Brain pericyte (primary cell): ENCODE measurements at regions not wholly inside any gene's neighbourhood (a gene's known extent, or its start where the extent isn't known, plus 50 kb on each side); places are given as distances from the start of the nearest gene placed in this dataset.

Source experiments
- DNase-seq: peaks from one replicate; pipeline ENCODE4 v3.0.0-alpha.2; 2012; ENCODE audit warnings: low read depth, low spot score

DNA sequence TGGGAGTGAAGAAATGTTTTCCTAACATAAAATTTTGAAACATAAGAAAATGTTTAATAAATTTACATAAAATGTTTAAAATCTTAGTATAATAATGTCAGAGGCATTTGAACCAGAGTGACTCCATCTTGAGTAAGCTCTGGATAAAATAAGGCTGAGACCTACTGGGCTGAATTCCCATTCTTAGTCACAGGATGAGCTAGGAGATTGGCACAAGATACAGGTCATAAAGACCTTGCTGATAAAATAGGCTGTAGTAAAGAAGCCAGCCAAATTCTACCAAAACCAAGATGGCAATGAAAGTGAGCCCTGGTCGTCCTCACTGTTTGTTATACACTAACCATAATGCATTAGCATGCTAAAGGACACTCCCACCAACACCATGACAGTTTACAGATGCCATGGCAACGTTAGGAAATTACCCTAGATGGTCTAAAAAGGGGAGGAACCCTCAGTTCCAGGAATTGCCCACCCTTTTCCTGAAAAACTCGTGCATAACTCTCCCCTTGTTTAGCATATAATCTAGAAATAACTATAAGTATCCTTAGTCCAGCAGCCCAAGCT, 1184.0 kb downstream of the UQCRFS1 start:
- no peak for DNase-seq

DNA sequence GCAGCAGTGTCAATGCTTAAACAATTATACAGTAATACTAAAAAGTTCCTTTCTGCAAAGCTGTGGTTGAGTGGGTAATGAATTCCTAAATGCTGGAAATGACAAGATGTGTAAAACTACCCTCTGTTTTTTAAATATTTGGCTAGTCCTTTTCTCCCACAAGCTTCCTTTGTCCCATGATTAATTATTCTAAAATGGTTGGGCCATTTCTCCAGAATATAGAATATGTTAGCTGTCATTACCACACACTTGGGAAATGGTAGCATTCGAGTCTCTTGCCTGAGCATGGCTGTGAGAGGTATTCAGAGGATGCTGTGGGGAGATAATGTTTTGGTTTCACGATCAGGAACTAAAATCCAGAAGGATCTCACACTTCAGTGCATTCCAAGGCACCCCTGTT, 1185.8 kb downstream of the UQCRFS1 start:
- DNase-seq = no peak

DNA sequence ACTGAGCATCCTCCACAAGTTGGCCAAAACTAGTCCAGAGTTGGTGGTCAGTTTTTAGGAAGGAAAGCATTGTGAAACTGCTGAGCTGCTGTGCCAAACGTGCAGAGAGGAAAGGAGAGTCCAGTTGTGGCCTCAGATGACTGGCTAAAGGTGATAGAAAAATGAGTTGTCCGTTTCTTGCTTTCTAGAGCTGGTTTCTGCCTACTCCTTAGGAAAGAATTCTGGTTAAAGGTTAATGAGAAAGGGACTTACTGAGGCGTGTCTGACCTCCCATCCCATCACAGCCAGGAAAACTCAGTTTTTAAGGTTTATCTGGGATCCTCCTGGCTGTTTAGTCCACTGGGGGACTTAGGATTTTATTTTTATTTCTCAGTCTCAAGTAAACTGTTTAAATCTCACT, 1186.3 kb downstream of the UQCRFS1 start:
- no peak for DNase-seq

DNA sequence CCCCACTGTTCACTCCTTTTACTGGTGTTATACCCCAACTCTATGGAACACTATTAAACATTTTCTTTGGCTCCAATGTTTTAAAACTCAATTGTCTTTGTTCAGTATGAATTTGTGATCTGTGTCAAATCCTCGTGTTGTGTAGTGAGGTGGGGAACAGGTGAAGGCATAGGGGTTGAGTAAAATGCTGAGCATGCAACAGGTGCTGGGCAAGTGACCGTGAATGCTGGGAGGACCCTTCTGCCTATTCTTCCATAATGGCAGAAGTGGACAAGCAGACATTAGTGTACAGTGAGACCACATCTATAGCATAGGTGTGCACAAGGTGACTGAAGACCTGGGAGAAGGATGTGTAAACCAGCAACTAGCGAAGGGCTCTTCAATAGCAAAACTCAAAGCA, 1188.0 kb downstream of the UQCRFS1 start:
- DNase-seq = no peak

DNA sequence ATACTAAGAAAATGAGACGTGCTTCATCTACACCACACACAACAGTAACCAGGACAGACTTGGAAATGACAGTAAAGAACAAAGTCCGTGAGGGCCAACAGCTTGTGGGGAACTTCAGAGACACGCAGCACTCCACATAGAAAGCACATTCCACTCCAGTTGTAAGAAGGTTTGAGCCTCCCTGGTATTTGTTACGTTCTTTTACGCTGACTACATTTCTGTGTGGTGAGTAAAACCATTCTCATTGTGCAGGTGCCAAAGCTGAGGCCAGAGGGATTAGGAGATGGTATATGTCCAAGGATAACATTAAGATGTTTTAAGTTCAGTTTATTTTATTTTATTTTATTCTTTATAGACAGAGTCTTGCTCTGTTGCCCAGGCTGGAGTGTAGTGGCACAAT, 1189.9 kb downstream of the UQCRFS1 start:
- DNase-seq = no peak

DNA sequence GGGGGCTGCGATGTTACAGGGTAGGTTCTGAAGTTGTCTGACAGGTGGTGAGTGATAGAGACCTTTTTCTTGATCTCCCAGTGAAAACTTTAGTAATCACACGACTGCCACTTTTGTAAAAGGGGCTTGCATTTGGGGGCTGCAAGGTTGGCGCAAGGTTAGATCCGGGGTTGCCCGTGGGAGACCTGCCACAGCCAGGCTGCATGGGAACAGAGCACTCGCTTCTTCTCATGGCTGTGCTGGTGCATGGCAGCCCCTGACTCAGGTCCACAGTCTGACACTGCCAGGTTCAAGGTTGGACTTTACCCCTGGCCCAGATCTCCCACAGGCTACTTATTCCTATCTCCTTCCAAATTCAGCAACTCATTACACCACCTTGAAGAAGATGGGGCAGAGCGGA, 1190.4 kb downstream of the UQCRFS1 start:
- DNase-seq = no peak

DNA sequence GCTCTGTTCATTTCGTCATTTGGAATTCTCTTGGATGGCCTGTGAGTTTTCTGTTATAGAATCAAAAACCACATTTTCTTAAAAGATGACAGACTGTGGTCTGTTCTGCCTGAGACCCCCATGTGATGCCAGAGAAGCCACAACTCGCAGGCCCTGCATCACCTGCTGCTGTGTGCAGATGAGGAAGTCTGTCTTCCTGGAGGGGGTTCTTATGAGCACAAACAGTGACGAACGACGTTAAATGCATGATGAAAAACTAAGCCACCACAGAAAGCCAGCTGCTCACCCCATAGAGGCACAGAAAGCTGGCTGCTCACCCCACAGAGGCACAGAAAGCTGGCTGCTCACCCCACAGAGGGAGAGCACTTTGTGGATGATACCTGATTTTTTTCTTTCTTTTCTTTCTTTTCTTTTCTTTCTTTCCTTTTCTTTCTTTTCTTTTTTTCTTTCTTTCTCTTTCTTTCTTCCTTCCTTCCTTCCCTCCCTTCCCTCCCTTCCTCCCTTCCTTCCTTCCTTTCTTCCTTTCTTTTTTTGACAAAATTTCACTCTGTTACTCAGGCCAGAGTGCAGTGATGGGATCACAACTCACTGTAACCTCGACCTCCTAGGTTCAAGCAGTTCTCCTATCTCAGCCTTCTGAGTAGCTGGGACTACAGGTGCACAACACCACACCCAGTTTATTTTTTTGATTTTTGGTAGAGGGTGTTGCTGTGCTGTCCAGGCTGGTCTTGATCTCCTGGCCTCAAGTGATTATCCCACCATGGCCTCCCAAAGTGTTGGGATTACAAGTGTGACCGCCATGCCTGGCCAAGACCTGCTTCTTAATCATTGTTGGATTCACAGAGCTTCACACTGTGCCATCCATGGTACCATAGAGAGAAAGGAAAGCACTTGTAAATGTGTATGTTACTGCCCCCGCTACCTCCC, 1191.4 kb downstream of the UQCRFS1 start:
- DNase-seq = no peak

DNA sequence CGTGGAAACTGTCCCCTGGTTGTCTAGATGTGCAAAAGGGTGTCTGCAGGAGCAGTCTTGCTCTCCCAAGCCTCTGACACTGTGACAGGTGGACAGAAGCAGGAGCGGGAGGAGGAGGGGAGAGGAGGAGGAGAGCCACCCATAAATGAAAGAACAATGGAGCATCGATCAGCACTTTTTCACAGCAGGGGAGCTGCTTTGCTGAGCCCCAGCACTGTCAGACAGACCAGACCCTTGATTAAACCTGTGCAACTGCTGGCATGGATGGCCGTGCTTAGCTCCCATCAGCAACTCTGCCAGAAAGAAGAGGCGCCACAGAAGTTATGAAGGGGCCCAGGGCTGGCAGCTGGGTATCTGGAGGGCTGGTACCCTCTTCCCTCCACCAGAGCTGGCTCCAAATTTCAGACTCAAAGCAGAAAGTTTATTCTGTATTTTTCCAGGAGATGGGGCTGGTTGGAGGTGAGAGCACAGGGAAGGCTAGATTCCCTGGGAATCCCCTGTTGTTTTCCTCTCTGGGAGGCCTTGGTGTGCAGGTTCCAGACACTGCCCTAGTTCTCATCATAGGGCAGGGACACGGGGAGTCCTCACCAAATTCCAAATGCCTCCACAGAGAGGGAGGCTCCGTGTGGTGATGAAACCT, 1192.2 kb downstream of the UQCRFS1 start:
- DNase-seq = no peak

DNA sequence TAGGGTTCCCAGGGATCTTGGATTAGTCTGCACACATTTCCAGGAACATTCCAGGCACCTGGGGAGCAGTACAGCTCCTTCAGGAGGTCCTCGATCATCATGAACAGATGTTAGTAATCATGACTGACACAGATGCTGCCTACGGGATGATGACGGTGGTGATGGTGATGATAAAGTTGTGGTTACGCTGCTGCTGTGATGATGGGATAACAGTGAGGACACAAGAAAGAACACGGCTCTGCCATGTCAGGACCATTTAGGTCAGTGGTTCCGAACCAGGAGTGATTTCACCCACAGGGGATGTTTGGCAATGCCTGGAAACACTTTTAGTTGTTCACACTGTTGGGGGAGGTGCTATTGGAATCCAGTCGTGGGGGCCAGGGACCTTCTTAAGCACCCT, 1193.0 kb downstream of the UQCRFS1 start:
- DNase-seq = no peak

DNA sequence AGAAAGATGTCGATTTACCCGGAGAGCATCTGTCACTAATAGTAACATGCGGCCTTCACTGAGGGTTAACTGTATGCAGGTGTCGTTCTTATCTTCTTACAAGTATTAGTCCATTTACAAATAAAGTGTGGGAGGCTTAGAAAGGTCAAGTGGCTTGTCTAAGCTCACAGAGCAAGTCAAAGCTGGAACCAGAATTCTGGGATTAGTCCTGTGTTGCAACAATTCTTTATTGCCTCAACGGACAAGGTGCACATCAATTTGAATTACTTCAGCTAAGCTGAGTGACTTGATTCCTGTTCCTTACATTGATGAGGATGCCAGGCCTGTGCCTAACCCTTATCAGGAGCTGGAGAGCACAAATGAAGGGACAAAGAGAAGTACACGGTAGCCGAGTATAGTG, 1193.6 kb downstream of the UQCRFS1 start:
- DNase-seq = no peak

DNA sequence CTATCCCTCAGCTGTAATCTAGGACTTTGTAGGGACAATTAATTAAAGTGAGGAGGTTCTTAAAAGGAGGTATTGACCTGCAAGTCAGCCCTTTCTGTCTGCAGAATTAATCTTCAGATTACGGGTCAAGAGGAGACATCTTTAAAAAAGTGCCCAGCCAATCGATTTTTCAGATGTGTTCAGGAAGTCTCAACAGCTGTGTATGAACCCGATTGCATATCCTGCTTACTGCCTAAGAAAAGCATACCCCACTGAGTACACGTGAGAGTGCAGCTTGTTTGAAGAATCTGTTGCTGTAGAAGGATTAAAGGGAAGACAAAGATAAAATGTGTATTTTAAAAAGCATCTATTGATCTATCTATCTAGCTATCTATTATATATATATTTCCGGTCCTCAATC, 1194.5 kb downstream of the UQCRFS1 start:
- no peak for DNase-seq

DNA sequence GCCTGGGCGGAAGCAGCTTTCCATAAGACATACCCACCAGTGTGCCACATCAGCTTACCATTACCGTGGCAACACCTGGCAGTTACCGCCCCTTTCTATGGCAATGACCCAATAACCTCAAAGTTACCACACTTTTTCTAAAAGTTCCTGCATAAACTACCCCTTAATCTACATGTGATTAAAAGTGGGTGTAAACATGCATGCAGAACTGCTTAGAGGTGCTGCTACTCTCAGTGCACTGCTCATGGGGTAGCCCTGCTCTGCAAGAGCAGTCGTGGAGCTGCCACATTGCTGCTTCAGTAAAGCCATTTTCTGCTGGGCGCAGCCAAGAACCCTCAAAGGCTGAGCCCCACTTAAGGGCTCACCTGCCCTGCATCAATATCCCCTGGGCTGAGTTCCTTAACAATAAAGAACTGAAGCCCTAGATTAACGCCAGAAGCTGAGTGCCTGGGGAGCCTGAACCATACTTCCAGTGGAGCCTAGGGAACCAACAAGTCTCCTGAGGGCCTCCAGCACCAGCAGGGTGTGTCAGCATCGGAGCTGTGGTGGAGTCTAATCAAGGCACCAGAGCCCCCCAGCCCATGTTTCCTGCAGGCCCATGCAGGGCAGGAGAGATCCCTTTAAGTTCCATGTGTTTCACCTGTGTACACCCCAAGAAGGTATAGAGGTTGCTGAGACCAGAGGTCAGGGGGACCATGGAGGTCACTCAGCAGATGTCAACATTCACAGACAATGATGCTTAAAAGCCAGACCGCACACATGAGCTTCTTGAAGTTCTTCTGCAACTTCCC, 1198.1 kb downstream of the UQCRFS1 start:
- no peak for DNase-seq

DNA sequence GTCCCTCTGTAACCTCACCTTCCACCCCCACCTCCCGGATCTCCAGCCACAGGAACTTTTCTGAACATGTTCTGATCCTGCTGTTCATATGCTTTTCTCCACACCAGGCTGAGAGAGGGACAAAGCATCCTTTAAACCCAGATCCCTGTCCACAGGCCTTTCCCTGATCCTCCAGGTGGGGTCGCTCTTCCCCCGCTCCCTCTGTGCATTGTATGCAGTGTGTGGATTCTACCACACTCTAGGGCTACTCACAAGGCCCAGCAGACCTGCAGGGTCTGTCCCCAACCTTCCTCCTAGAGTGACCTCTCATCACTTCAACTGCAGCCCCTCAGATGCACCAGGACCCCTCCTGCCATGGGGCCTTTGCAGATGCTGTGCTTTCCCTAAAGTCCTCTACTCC, 1200.6 kb downstream of the UQCRFS1 start:
- no peak for DNase-seq

DNA sequence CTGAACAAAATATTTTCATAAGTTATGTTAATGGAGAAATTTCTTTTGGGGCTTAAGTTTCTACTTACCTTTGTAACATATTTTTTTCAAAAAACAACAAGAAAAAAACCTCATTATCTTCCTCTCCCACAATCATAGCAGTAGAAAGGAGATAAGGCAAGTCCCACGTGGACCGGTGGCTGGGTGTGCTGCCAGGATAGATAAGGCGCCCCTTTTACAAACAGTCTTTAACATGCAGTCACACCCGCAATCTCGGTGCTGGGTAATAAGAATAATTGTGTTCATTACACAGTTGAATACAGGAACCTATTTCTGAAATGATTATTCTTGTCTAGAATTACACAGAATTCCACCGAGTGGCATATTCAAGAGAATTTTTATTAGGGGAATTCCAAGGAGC, 1202.3 kb downstream of the UQCRFS1 start:
- no peak for DNase-seq

DNA sequence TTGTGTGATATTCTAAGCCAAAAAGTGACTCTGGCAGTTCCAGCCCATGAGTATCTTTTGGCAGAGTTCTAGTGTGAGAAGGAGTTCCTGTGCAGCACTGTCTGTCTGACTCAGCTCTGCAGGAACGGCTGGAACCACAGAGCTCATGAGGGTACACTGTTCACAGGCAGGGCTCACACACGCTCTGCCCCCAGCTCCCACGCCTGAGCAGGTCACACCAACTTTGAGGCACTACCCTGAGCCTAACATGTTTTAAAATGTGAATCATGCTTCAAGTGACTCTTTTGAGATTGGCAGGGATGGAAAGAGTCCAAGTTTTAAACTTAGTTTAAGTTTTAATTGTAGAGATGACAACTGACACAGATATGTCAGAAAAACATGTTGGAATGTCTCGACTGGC, 1203.3 kb downstream of the UQCRFS1 start:
- no peak for DNase-seq

DNA sequence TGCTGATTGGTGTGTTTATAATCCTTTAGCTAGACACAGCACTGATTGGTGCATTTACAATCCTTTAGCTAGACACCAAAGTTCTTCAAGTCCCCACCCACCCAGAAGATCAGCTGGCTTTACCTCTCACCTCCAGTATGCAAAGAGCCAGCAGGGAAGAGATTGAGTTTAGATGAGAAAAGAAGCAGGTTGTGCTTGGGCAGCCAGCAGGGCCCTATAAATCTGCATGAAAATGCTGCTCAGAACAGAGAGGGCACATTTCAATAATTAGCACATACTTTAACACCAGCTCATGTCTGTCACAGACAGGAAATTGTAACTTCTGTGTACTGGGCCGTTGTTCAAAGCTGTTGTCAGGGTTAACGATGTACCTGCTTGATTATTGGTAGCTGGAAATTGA, 1204.3 kb downstream of the UQCRFS1 start:
- no peak for DNase-seq

DNA sequence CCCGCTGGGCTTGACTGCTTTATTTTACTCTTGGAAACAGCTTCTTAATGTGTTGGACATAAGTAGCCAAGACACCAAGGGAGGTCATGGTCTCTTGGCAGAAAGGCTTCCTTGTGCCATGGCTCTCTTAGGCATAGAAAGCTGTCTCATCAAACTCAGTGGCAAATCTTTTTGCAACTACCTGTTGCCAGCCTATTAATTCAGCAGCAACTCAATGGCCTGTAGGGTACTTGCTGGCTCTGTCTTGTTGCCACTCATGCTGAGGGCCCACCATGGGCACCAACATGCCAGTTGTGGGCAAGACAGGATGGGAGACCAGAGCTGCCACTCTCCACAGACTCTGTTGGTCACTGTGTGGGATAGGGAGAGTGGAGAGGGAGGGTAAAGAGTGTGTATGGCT, 1209.4 kb downstream of the UQCRFS1 start:
- DNase-seq = no peak

DNA sequence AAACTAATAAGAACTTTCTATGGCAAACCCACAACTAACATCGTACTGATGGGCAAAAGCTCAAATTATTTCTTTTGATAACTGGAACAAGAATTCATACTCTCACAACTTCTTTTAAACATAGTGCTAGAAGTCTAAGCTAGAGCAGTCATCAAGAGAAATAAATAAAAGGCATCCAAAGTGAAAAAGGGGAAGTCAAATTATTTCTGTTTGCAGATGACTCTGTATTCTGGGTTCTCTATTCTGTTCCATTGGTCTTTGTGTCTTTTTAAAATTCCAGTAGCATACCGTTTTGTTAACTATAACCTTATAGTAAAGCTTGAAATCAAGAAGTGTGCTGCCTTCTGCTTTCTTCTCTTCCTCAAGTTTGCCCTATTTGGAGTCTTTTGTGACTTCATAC, 1215.9 kb downstream of the UQCRFS1 start:
- no peak for DNase-seq

DNA sequence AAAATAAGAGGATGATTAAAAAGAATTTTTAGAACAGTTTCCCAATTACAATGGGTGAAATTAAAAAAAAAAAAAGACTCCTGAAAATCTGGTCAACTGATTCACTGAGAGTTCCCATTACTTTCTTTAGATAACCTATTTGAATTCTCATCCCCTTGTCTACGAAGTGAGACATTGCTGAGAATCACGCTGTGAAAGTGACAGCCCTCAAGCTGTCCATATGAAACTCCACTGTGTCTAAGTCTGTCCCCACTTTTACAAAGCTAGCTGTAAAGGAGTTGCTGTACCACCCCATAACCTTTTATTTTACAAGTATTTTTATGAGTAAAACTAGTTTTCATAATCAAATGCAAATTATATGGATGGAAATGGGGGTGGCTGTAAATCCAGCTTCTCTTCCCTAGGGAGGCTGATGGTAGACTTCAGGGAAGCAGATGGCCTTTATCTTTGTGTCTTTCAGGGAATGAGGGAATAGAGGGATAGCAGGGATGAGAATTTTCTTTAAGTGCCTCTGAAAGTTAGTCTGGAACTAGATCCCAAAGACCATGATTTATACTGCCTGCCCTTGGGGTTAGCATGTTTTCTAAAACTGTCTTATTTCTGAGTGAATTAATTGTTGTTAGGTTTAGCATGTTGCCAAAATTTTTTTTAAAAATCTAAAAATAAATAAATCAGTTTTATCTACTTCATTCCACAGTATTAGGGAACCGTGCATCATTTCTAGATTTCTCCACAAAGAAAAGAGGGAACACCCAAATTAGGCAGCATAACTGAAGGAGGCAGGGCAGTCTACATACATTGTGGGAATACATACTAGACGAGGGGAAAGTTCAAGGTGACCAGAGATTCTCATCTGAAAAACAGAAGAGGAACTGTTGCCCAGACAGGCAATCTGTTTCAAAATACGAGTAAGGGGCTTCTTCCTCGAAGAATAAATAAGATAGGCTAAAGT, 1219.1 kb downstream of the UQCRFS1 start:
- no peak for DNase-seq

DNA sequence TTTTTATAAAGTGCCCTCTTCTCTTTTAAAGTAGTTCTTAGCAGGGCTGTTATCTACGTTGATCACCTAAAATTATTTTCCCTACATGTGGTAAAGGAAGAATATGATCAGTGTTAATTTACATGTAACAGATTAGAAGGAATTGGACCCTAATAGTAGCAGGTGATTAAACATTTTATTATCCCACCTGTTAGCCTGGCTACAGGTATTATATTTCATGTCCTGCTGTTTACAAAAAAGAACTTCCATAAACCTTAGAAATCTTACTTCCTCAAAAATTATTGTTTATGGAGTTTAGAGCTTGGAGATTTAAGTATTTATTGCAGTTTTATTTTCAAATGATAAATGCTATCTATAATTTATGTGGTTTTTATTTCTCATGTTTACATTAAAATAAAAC, 1226.7 kb downstream of the UQCRFS1 start:
- DNase-seq = no peak

DNA sequence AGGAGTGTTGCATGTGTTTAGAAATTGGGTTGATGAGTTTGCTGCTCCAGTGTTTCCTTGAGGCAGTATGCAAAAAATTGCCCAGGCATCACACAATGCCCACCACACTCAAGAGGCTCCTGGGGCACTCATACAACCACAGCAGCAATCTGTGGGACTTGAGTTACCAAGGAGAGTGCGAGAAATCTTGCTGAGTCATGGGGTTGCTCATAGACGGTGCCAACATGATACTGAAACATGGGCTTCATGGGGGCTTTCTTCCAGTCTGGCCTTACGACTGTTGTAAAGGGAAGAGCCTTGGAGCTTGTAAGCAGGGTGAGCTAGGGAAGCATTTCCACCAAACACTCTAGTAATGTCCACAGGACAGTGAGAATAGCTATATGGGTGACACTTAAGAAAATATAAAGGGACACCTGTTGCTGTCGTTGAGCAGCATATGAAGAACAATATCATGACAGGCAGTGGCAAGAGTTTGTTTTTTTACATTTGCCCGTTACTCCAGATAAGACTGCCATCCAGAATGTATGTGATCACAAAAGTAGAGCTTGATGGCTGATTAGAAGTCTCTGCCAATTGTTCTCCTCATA, 1237.4 kb downstream of the UQCRFS1 start:
- no peak for DNase-seq
